NB4 (cell line): ENCODE measurements at regions not wholly inside any gene's neighbourhood (a gene's known extent, or its start where the extent isn't known, plus 50 kb on each side); places are given as distances from the start of the nearest gene placed in this dataset.

Source experiments
- CTCF ChIP-seq: IDR thresholded peaks from one replicate; pipeline ENCODE4 v1.5.1; 2012; ENCODE audit warnings: low read depth, low read length
- MAX ChIP-seq: IDR thresholded peaks from 2 replicates; pipeline ENCODE4 v1.6.1; 2011; ENCODE audit warnings: low read depth, low read length
- MYC ChIP-seq: IDR thresholded peaks from 2 replicates; pipeline ENCODE4 v1.6.1; 2011; ENCODE audit warnings: low read depth, low read length
- POLR2A ChIP-seq: IDR thresholded peaks from 2 replicates; pipeline ENCODE4 v1.6.1; 2011; ENCODE audit warnings: mild to moderate bottlenecking; ENCODE audit not compliant: insufficient read length; ENCODE audit errors: extremely low read depth

DNA sequence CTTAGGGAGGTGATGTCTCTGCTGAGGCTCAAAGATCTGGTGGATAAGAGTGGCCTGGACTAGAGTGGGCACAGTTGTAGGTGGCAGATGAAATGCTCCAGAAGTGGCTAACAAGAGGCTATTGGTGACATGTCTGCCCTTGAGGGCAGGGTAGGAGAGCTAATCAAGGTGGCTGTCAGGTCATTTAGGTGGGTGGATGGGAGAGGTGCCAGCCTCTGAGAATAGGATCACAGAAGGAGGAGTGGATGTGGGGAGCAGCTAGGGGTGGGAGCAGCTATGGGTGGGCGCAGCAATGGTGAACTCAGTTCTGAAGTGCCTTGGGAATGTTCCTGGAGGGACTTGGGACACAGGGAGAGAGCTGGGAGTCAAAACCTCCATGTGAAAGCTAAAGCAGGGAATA lies 142.0 kb upstream of the GRIK3 start:
- TF ChIP-seq CTCF: no peak
- no peak for TF ChIP-seq MYC
- TF ChIP-seq MAX: no peak
- no peak for TF ChIP-seq POLR2A
